ENCODE measurements at regions not wholly inside any gene's neighbourhood (a gene's known extent, or its start where the extent isn't known, plus 50 kb on each side); places are given as distances from the start of the nearest gene placed in this dataset.

- H3K27ac ChIP-seq (ENCODE audit: low read depth, low read length, poor library complexity, severe bottlenecking): no peak overlapping the region
- CTCF ChIA-PET: interaction anchor here (0.5 to 0.6 kb wide), 2 partner anchors 17 to 122 kb away, joined by 3 to 4 read pairs; no protein-coding TSS in a partner anchor
- H3K4me3 ChIP-seq (ENCODE audit: low read depth, low read length, poor library complexity, severe bottlenecking): no peak overlapping the region
- H3K4me1 ChIP-seq (ENCODE audit: insufficient read depth, low read length, poor library complexity, severe bottlenecking): no peaks in the 10 kb centered on the region
- H3K9me3 ChIP-seq (ENCODE audit: low read depth, low read length, poor library complexity, severe bottlenecking): no peaks in the 10 kb centered on the region
- no TSS peak for BruUV-seq (replicated peaks)
- no peaks in the 10 kb centered on the region for H3K36me3 ChIP-seq (ENCODE audit: insufficient read depth, low read length, poor library complexity, severe bottlenecking)
- intact Hi-C loops (cut with micrococcal nuclease; ENCODE audit: unreplicated experiment): no loop called here
- no peaks in the 10 kb centered on the region for H3K27me3 ChIP-seq (replicated peaks; ENCODE audit: insufficient read depth, low read depth, low read length, poor library complexity)
- no peak for DNase-seq (ENCODE audit: low spot score)
- TF ChIP-seq CTCF (conservative IDR thresholded peaks at IDR 0.05; ENCODE audit: low read depth, low read length): no peak
- no peak for TF ChIP-seq EZH2 (IDR thresholded peaks at IDR 0.05; ENCODE audit: borderline replicate concordance, low read depth, low read length, poor library complexity, severe bottlenecking)
- POLR2A ChIA-PET (ENCODE audit: low non-redundant PET): no interaction called here
Measured at GRCh38 chr14:50045039-50045711, 71.2 kb downstream of the VCPKMT start.

GRCh38 chr14:50045837-50046236, 70.5 kb downstream of the VCPKMT start:
- Histone ChIP-seq H3K36me3 (ENCODE audit: insufficient read depth, low read length, poor library complexity, severe bottlenecking) (no peaks in the 10 kb centered on the region), H3K4me3 (ENCODE audit: low read depth, low read length, poor library complexity, severe bottlenecking) (no peak overlapping the region), H3K27ac (ENCODE audit: low read depth, low read length, poor library complexity, severe bottlenecking) (no peak overlapping the region), H3K27me3 (replicated peaks; ENCODE audit: insufficient read depth, low read depth, low read length, poor library complexity) (no peaks in the 10 kb centered on the region), H3K9me3 (ENCODE audit: low read depth, low read length, poor library complexity, severe bottlenecking) (no peaks in the 10 kb centered on the region), H3K4me1 (ENCODE audit: insufficient read depth, low read length, poor library complexity, severe bottlenecking) (no peaks in the 10 kb centered on the region)
- no peak for TF ChIP-seq CTCF (conservative IDR thresholded peaks at IDR 0.05; ENCODE audit: low read depth, low read length)
- no peak for TF ChIP-seq EZH2 (IDR thresholded peaks at IDR 0.05; ENCODE audit: borderline replicate concordance, low read depth, low read length, poor library complexity, severe bottlenecking)
- ChIA-PET CTCF (interaction anchor here (0.5 to 0.6 kb wide), 2 partner anchors 16 to 123 kb away, joined by 3 to 4 read pairs; no protein-coding TSS in a partner anchor), POLR2A (ENCODE audit: low non-redundant PET) (no interaction called here)
- intact Hi-C loops (cut with micrococcal nuclease; ENCODE audit: unreplicated experiment): no loop called here
- BruUV-seq (replicated peaks): no TSS peak
- DNase-seq (ENCODE audit: low spot score): no peak

- no peak for TF ChIP-seq EZH2 (IDR thresholded peaks at IDR 0.05; ENCODE audit: borderline replicate concordance, low read depth, low read length, poor library complexity, severe bottlenecking)
- TF ChIP-seq CTCF (conservative IDR thresholded peaks at IDR 0.05; ENCODE audit: low read depth, low read length): no peak
Measured at GRCh38 chr14:50047274-50047676, 69.1 kb downstream of the VCPKMT start.

More at GRCh38 chr14:50047274-50047676, 69.1 kb downstream of the VCPKMT start:
- Histone ChIP-seq H3K4me1 (ENCODE audit: insufficient read depth, low read length, poor library complexity, severe bottlenecking) (no peaks in the 10 kb centered on the region), H3K27me3 (replicated peaks; ENCODE audit: insufficient read depth, low read depth, low read length, poor library complexity) (no peaks in the 10 kb centered on the region), H3K27ac (ENCODE audit: low read depth, low read length, poor library complexity, severe bottlenecking) (no peak overlapping the region), H3K9me3 (ENCODE audit: low read depth, low read length, poor library complexity, severe bottlenecking) (no peaks in the 10 kb centered on the region), H3K4me3 (ENCODE audit: low read depth, low read length, poor library complexity, severe bottlenecking) (no peak overlapping the region), H3K36me3 (ENCODE audit: insufficient read depth, low read length, poor library complexity, severe bottlenecking) (no peaks in the 10 kb centered on the region)
- BruUV-seq (replicated peaks): no TSS peak
- intact Hi-C loops (cut with micrococcal nuclease; ENCODE audit: unreplicated experiment): no loop called here
- POLR2A ChIA-PET (ENCODE audit: low non-redundant PET): no interaction called here
- DNase-seq (ENCODE audit: low spot score): no peak
- CTCF ChIA-PET: no interaction called here

All from A673 (cell line).